Brain microvascular endothelial cell (primary cell): ENCODE measurements at regions not wholly inside any gene's neighbourhood (a gene's known extent, or its start where the extent isn't known, plus 50 kb on each side); places are given as distances from the start of the nearest gene placed in this dataset.
A peak's percentile ranks its signal among the peaks of the same experiment; 100 is the strongest.

Experiments
- DNase-seq: peaks from one replicate; pipeline ENCODE4 v3.0.0-alpha.2; 2020
- H3K27ac ChIP-seq: fragments of 250-450 bp; sonication (Bioruptor Pico); 2 replicates; pipeline ENCODE4 v1.5.1; 2020; ENCODE audit warnings: mild to moderate bottlenecking, moderate library complexity
- H3K27me3 ChIP-seq: fragments of 250-450 bp; sonication (Bioruptor Pico); replicated peaks from 2 replicates; pipeline ENCODE4 v1.5.1; 2020; ENCODE audit warnings: mild to moderate bottlenecking
- H3K36me3 ChIP-seq: fragments of 250-450 bp; sonication (Bioruptor Pico); replicated peaks from 2 replicates; pipeline ENCODE4 v1.5.1; 2020; ENCODE audit warnings: mild to moderate bottlenecking
- H3K4me3 ChIP-seq: 2 replicates; pipeline ENCODE4 v1.5.1; 2011; ENCODE audit warnings: low read depth, mild to moderate bottlenecking, control low read depth, low read length, moderate library complexity
- CTCF ChIP-seq: IDR thresholded peaks from 2 replicates; pipeline ENCODE4 v1.5.1; 2011; ENCODE audit warnings: low read depth, mild to moderate bottlenecking, moderate library complexity, low read length, control low read depth, inconsistent platforms; ENCODE audit errors: missing control alignments
- in situ Hi-C: cut with HindIII; loops from 2 replicates; pipeline ENCODE4 v1.10.0; 2017; ENCODE audit warnings: low sequenced_read_pairs, low pct_ligation_motif_present

DNA sequence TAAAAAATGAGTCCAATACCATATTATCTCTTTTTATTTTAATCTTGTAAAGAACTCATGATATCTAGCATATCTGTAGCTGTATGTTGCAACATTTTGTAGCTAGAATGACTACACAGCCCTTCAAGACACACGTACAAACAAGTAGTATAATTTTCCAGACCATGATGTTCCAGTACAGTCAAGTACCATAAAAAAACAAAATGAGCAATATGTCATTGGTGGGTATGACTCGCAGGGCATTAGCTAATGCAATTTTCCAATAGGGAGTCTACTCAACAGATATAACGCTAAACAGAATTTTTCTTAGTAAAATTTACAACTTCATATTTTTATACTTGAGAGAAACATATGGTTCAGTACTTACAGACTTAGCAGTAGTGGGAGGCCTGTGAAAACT is 53.6 kb upstream of the UGP2 start:
- Histone ChIP-seq H3K36me3 (no peaks in the 10 kb centered on the region), H3K27me3 (no peaks in the 10 kb centered on the region), H3K27ac (no peak overlapping the region), H3K4me3 (no peak overlapping the region)
- TF ChIP-seq CTCF, result no peak
- in situ Hi-C loops, result no loop called here
- DNase-seq, result peak; percentile 30

DNA sequence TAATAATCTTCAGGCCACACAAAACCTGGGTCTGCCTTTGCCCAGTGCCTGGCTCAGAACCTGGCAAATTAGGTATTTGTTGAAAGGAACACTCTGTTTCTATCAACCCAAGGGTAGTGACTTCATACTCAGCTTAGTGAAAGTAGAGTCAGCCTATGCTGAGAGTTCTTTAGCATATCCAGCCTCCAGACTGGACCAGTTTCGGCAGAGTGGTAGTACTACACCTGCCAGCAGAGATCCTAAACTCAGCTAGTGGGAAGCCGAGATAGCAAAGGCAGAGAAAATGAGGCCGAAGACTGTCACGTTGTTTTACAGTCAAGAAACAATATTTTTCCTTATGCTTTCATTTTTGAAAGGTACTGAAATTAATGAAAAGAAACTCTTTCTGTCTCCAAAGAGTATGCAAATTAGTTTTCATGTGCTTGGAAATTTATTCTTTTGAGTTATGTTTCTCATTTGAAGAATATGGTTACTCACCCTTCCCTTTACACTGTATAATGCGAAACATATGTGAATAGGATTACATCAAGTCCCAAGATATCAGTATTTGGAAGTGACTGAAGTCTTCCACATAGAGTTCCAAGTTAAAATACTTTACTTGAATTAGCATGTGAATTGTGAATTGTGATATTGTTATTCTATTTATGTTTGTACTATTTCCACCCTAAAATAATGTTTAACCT is 52.2 kb upstream of the UGP2 start:
- H3K4me3 ChIP-seq, result no peak overlapping the region
- no peaks in the 10 kb centered on the region for H3K36me3 ChIP-seq
- DNase-seq, result no peak
- no peak for TF ChIP-seq CTCF
- H3K27me3 ChIP-seq, result no peaks in the 10 kb centered on the region
- no peak overlapping the region for H3K27ac ChIP-seq
- in situ Hi-C loops, result no loop called here

- no peak overlapping the region for H3K4me3 ChIP-seq
- H3K27me3 ChIP-seq, result no peaks in the 10 kb centered on the region
- peak overlapping the region; percentile 72 for H3K27ac ChIP-seq
- in situ Hi-C loops, result no loop called here
- TF ChIP-seq CTCF, result no peak
- no peaks in the 10 kb centered on the region for H3K36me3 ChIP-seq
- no peak for DNase-seq
These were observed 51.2 kb upstream of the UGP2 start for GRCh38 chr2:63790491-63790890.

- peak overlapping the region; percentile 72 for H3K27ac ChIP-seq
- H3K4me3 ChIP-seq, result no peak overlapping the region
- H3K36me3 ChIP-seq, result no peaks in the 10 kb centered on the region
- TF ChIP-seq CTCF, result no peak
- H3K27me3 ChIP-seq, result no peaks in the 10 kb centered on the region
- in situ Hi-C loops, result no loop called here
- DNase-seq, result peak; percentile 88
These were observed 50.8 kb upstream of the UGP2 start for GRCh38 chr2:63790906-63791305.

DNA sequence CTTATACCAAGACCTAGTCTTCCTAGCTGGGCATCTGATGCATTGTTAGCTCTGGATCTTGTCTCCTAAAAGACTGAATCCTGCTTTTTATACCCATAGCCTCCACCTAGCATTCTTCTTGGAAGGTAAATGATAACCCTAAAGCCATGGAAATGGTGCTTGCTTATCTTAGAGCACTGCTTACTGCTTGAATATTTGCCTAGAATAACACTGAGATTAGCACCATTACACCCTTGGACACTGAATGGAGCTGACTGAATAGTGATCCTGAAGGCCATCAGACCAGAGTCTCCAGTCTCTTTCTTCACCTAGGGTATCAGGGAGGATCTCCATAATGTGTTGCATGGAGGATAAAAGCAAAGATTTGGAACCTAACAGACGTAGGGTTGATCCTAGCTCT is 50.3 kb upstream of the UGP2 start:
- TF ChIP-seq CTCF, result no peak
- in situ Hi-C loops, result no loop called here
- Histone ChIP-seq H3K36me3 (no peaks in the 10 kb centered on the region), H3K27ac (peak overlapping the region; percentile 72), H3K4me3 (no peak overlapping the region), H3K27me3 (no peaks in the 10 kb centered on the region)
- no peak for DNase-seq
